Neuronal stem cell (in vitro differentiated cells): ENCODE measurements at regions not wholly inside any gene's neighbourhood (a gene's known extent, or its start where the extent isn't known, plus 50 kb on each side); places are given as distances from the start of the nearest gene placed in this dataset.
"Not testable (repeated sequence)": the region's sequence is repeated elsewhere in the genome, so short reads cannot be mapped to it uniquely, and the experiment has no call there.

Source experiments
- DNase-seq: peaks from one replicate; pipeline ENCODE4 v3.0.0-alpha.2; 2013; ENCODE audit warnings: low spot score
- H2AFZ ChIP-seq: one replicate; pipeline ENCODE4 v1.6.1; 2013; ENCODE audit warnings: mild to moderate bottlenecking, low read length, inconsistent platforms
- H2AK5ac ChIP-seq: 2 replicates; pipeline ENCODE4 v1.6.1; 2013; ENCODE audit warnings: low read depth, mild to moderate bottlenecking, inconsistent platforms, low read length, moderate library complexity, mixed read lengths
- H2BK120ac ChIP-seq: 2 replicates; pipeline ENCODE4 v1.6.1; 2013; ENCODE audit warnings: low read depth, mild to moderate bottlenecking, inconsistent platforms, low read length, moderate library complexity, mixed read lengths
- H2BK12ac ChIP-seq: one replicate; pipeline ENCODE4 v1.6.1; 2013; ENCODE audit warnings: low read length, inconsistent platforms
- H2BK15ac ChIP-seq: 2 replicates; pipeline ENCODE4 v1.6.1; 2013; ENCODE audit warnings: mild to moderate bottlenecking, low read length, inconsistent platforms, mixed read lengths
- H2BK5ac ChIP-seq: one replicate; pipeline ENCODE4 v1.6.1; 2013; ENCODE audit warnings: inconsistent platforms, mild to moderate bottlenecking, low read length, moderate library complexity
- H3K14ac ChIP-seq: one replicate; pipeline ENCODE4 v1.6.1; 2013; ENCODE audit warnings: low read length, inconsistent platforms
- H3K18ac ChIP-seq: 2 replicates; pipeline ENCODE4 v1.6.1; 2013; ENCODE audit warnings: low read length, inconsistent platforms
- H3K23ac ChIP-seq: 2 replicates; pipeline ENCODE4 v1.6.1; 2013; ENCODE audit warnings: low read depth, mild to moderate bottlenecking, mixed read lengths, low read length, inconsistent platforms; ENCODE audit not compliant: poor library complexity
- H3K27ac ChIP-seq: replicated peaks from 3 replicates; pipeline ENCODE4 v1.5.1; 2013; ENCODE audit warnings: low read length, inconsistent platforms
- H3K27me3 ChIP-seq, 3 experiments: 2 replicates each; pipeline ENCODE4 v1.6.1; 2013; ENCODE audit warnings: low read length in 3 of 3, mild to moderate bottlenecking in 2 of 3, inconsistent platforms in 1 of 3, low read depth in 1 of 3, mixed read lengths in 1 of 3, moderate library complexity in 1 of 3; ENCODE audit not compliant: control insufficient read depth in 3 of 3, insufficient read depth in 3 of 3
- H3K36me3 ChIP-seq, 2 donors: replicated peaks in 1 of 2; 2 replicates each; pipeline ENCODE4 v1.6.1; 2013; ENCODE audit warnings: low read length in 2 of 2; ENCODE audit not compliant: control insufficient read depth in 2 of 2, insufficient read depth in 2 of 2
- H3K4ac ChIP-seq: 2 replicates; pipeline ENCODE4 v1.6.1; 2013; ENCODE audit warnings: inconsistent platforms, mild to moderate bottlenecking, low read length, moderate library complexity
- H3K4me1 ChIP-seq, 2 donors: 1 replicate in 1 of 2; 2 replicates in 1 of 2; pipeline ENCODE4 v1.6.1; 2013; ENCODE audit warnings: low read length in 2 of 2, low read depth in 1 of 2; ENCODE audit not compliant: control insufficient read depth in 2 of 2, insufficient read depth in 1 of 2
- H3K4me2 ChIP-seq: one replicate; pipeline ENCODE4 v1.6.1; 2013; ENCODE audit warnings: mild to moderate bottlenecking, low read length, inconsistent platforms; ENCODE audit not compliant: insufficient read depth, poor library complexity, severe bottlenecking
- H3K4me3 ChIP-seq, 2 donors: 2 replicates each; pipeline ENCODE4 v1.5.1; 2013; ENCODE audit warnings: low read length in 2 of 2, mild to moderate bottlenecking in 2 of 2, inconsistent platforms in 1 of 2, moderate library complexity in 1 of 2
- H3K79me1 ChIP-seq: one replicate; pipeline ENCODE4 v1.6.1; 2013; ENCODE audit warnings: low read depth, mild to moderate bottlenecking, inconsistent platforms, low read length, moderate library complexity
- H3K9ac ChIP-seq: one replicate; pipeline ENCODE4 v1.6.1; 2013; ENCODE audit warnings: mild to moderate bottlenecking, low read depth, low read length, inconsistent platforms; ENCODE audit not compliant: poor library complexity
- H3K9me3 ChIP-seq, 2 donors: replicated peaks in 1 of 2; 2 replicates each; pipeline versions ENCODE3 to v1.6.1; 2013; ENCODE audit warnings: low read length in 2 of 2, mild to moderate bottlenecking in 2 of 2, inconsistent platforms in 1 of 2, low read depth in 1 of 2, mixed read lengths in 1 of 2, moderate library complexity in 1 of 2; ENCODE audit not compliant: control insufficient read depth in 2 of 2, insufficient read depth in 1 of 2
- H4K8ac ChIP-seq: one replicate; pipeline ENCODE4 v1.6.1; 2013; ENCODE audit warnings: low read depth, mild to moderate bottlenecking, inconsistent platforms, low read length, moderate library complexity
- H4K91ac ChIP-seq: one replicate; pipeline ENCODE4 v1.6.1; 2013; ENCODE audit warnings: low read length, low read depth, mild to moderate bottlenecking, inconsistent platforms; ENCODE audit not compliant: poor library complexity
- WGBS, 2 donors: extraction: QIAGEN DNeasy Blood & Tissue Kit; methylation state at CpG; one replicate each; pipeline ENCODE4 v1.1.7; 2013; ENCODE audit warnings: missing lambda C conversion rate in 2 of 2, mixed read lengths in 1 of 2; ENCODE audit not compliant: insufficient read length in 2 of 2, insufficient replicate concordance in 1 of 2; ENCODE audit errors: extremely low coverage in 2 of 2; 5-methylcytosine and 5-hydroxymethylcytosine counted together

DNA sequence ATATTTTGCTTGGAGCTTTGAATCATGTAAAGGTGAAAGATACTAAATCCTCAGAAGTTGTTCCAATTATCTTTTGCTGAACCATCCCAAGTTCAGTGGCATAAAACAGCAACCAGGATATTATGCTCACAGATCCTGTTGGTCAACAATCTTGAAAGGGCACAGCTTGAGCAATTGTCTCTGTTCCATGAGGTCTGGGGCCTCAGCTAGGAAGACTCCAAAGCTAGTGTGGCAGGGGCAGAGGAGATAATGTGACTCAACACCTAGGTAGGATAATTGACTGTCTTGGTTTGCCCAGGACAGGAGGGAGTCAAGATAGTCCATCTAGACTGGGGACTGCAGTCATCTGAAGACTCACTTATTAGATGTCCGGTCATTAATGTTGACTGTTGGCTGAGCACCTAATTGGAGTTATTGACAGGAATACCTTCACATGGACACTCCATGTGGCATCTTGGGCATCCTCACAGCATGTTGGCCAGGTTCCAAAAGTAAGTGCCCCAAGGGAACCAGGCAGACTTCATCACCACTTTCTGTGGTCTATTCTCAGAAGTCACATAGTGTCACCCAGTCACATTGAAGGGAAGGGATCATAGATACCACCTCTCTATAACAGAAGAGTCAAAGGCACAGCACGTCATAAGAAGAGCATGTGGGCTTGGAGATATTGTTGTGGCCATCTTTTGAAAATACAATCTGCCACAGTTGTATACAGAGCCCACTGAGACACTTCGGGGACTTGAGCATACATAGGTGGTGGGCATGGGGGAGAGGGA, 88.4 kb upstream of the GPBP1 start:
- H2BK5ac ChIP-seq: no peak overlapping the region
- H3K27ac ChIP-seq: no peak overlapping the region
- no peak overlapping the region for H3K18ac ChIP-seq
- no peak overlapping the region for H3K4ac ChIP-seq
- H2BK12ac ChIP-seq: no peak overlapping the region
- H3K4me3 ChIP-seq: no peak overlapping the region
- H3K79me1 ChIP-seq: no peaks in the 10 kb centered on the region
- H3K23ac ChIP-seq: no peak overlapping the region
- no peak overlapping the region for H3K9ac ChIP-seq
- H2BK15ac ChIP-seq: no peak overlapping the region
- H3K14ac ChIP-seq: no peak overlapping the region
- WGBS, 2 donors: no CpG with 5 or more reads among the region's 3 CpGs
- no peak overlapping the region for H2AFZ ChIP-seq
- no peak for DNase-seq
- H3K4me2 ChIP-seq: no peak overlapping the region
- H2AK5ac ChIP-seq: no peak overlapping the region
- H4K8ac ChIP-seq: no peak overlapping the region
- H3K36me3 ChIP-seq: no peaks in the 10 kb centered on the region
- no peak overlapping the region for H2BK120ac ChIP-seq
- no peak overlapping the region for H4K91ac ChIP-seq
- no peaks in the 10 kb centered on the region for H3K4me1 ChIP-seq
- no peaks in the 10 kb centered on the region for H3K27me3 ChIP-seq
- H3K9me3 ChIP-seq: no peaks in the 10 kb centered on the region

DNA sequence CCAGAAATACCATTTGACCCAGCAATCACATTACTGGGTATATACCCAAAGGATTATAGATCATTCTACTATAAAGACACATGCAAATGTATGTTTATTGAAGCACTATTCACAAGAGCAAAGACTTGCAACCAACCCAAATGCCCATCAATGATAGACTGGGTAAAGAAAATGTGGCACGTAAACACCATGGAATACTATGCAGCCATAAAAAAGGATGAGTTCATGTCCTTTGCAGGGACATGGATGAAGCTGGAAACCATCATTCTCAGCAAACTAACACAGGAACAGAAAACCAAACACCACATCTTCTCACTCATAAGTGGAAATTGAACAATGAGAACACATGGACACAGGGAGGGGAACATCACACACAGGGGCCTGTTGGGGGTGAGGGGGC, 85.9 kb upstream of the GPBP1 start:
- H3K79me1 ChIP-seq, H3K14ac ChIP-seq, H3K23ac ChIP-seq, H3K9me3 ChIP-seq, H2AK5ac ChIP-seq, H4K91ac ChIP-seq, H2BK12ac ChIP-seq, H3K4ac ChIP-seq, H3K4me3 ChIP-seq, H4K8ac ChIP-seq, H3K27ac ChIP-seq, H3K27me3 ChIP-seq, H2BK5ac ChIP-seq, H3K9ac ChIP-seq, H3K18ac ChIP-seq, DNase-seq, H2AFZ ChIP-seq, H3K36me3 ChIP-seq, H3K4me2 ChIP-seq, H3K4me1 ChIP-seq, H2BK120ac ChIP-seq, H2BK15ac ChIP-seq: not testable (repeated sequence)
- no CpG with 5 or more reads among the region's 1 CpG for WGBS, 2 donors

DNA sequence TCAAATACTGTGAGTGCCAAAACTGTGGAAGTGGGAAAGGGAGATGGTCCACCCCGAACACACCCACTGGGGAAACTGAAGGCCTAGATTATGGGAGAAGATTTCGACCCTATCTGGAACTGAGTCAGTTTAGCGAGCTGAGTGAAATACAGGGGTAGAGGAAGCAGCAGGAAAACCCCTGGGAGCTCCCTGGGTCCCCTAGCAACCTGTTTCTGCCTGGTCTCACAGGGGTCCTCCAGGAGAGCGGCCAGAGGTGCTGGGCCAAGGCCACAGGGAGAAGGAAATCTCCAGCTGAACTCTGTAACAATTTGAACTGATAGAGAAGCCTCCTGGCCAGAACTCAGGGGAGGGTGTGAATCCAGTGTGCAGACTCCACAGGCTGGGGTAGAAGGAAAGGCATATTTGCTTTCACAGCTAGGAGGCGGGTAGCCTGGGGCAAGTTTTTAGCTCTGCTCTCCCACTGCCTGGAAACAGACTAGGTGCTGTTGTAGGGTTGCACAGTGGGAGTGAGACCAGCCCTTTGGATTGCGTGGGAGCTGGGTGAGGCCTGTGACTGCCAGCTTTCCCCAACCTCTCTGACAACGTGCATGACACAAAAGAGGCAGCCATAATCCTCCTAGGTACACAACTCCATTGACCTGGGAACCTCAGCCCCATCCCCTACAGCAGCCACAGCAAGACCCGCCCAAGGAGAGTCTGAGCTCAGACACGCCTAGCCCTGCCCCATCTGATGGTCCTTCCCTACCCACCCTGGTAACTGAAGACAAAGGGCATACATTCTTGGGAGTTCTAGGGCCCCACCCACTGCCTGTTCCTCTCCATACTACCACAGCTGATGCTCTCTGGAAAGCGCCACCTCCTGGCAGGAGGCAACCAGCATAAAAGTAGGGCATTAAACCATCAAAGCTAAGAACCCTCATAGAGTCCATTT, 78.8 kb upstream of the GPBP1 start:
- DNase-seq: no peak
- Histone ChIP-seq H3K23ac (no peak overlapping the region), H3K9ac (no peak overlapping the region), H3K27ac (no peak overlapping the region), H3K4ac (no peak overlapping the region), H3K14ac (no peak overlapping the region), H4K91ac (no peak overlapping the region), H3K27me3 (no peaks in the 10 kb centered on the region), H2AFZ (peak overlapping the region; percentile 37), H2BK12ac (no peak overlapping the region), H3K9me3 (peaks cover 0 to 3% of the 10 kb centered on the region in 2 donors), H3K4me3 (no peak overlapping the region), H2BK15ac (no peak overlapping the region), H3K79me1 (no peaks in the 10 kb centered on the region), H3K4me2 (no peak overlapping the region), H3K18ac (peak overlapping the region; percentile 24), H3K4me1 (peaks cover 0 to 2% of the 10 kb centered on the region in 2 donors), H3K36me3 (no peaks in the 10 kb centered on the region), H4K8ac (no peak overlapping the region), H2AK5ac (no peak overlapping the region), H2BK120ac (no peak overlapping the region), H2BK5ac (no peak overlapping the region)
- WGBS, 2 donors: no CpG with 5 or more reads among the region's 10 CpGs

DNA sequence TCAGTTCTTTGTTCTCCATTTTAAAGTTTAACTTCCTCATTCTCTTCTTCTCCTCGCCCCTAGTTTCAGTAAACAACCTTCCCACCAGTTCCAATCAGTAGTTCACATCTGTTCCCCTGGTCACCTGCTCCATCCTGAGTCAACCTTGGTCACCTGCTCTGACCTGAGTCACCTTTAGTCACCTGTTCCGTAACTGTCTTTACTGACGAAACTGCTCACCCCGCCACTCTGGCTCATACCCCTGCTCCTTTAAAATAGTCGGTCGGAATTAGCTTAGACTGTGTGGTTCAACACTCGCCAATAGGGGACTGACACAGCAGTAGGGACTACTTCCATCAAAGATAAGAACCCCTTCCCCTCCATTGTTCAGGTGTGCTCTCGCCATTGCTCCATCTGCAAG, 76.3 kb upstream of the GPBP1 start:
- Histone ChIP-seq H3K14ac (no peak overlapping the region), H3K4me2 (no peak overlapping the region), H2AK5ac (no peak overlapping the region), H3K4me1 (peaks cover 0 to 2% of the 10 kb centered on the region in 2 donors), H3K4me3 (no peak overlapping the region), H2BK15ac (no peak overlapping the region), H4K91ac (no peak overlapping the region), H3K18ac (no peak overlapping the region), H3K23ac (no peak overlapping the region), H3K9me3 (peaks cover 0 to 3% of the 10 kb centered on the region in 2 donors), H4K8ac (no peak overlapping the region), H2BK12ac (no peak overlapping the region), H3K4ac (no peak overlapping the region), H2BK120ac (no peak overlapping the region), H3K79me1 (no peaks in the 10 kb centered on the region), H3K36me3 (no peaks in the 10 kb centered on the region), H3K27ac (no peak overlapping the region), H3K27me3 (no peaks in the 10 kb centered on the region), H2AFZ (no peak overlapping the region), H2BK5ac (no peak overlapping the region), H3K9ac (no peak overlapping the region)
- no peak for DNase-seq
- no CpG with 5 or more reads among the region's 8 CpGs for WGBS, 2 donors
